Natural killer cell treated with Interleukin-12 subunit alpha and Interleukin-12 subunit beta and Interleukin-15 and Interleukin-18, amount 100 ng/mL, for 72 hours (primary cell): ENCODE measurements at regions not wholly inside any gene's neighbourhood (a gene's known extent, or its start where the extent isn't known, plus 50 kb on each side); places are given as distances from the start of the nearest gene placed in this dataset.
"Not testable (repeated sequence)": the region's sequence is repeated elsewhere in the genome, so short reads cannot be mapped to it uniquely, and the experiment has no call there.

Experiments
- ATAC-seq, 2 donors: fragments of 150-1000 bp; cut with Tn5 transposase in 1 of 2; sonication (Bioruptor Pico), chemical (Tn5 transposase) in 1 of 2; 2 replicates each; pipeline ENCODE4 v1.10.0; 2021
- DNase-seq: peaks from one replicate; pipeline ENCODE4 v3.0.0; 2022; ENCODE audit warnings: low spot score
- H3K27ac Mint-ChIP-seq, 2 donors: 1 replicate in 1 of 2; 2 replicates in 1 of 2; pipeline ENCODE4 v1.8.0; 2022; ENCODE audit warnings: mixed read lengths in 2 of 2, mild to moderate bottlenecking in 1 of 2, moderate library complexity in 1 of 2
- H3K27me3 Mint-ChIP-seq, 2 donors: 1 replicate in 1 of 2; 2 replicates in 1 of 2; pipeline ENCODE4 v1.8.0; 2022; ENCODE audit warnings: mixed read lengths in 2 of 2
- H3K36me3 Mint-ChIP-seq: one replicate; pipeline ENCODE4 v1.8.0; 2022; ENCODE audit warnings: mixed read lengths
- H3K4me1 Mint-ChIP-seq, 2 donors: 1 replicate in 1 of 2; 2 replicates in 1 of 2; pipeline ENCODE4 v1.8.0; 2022; ENCODE audit warnings: low read depth in 2 of 2, mixed read lengths in 2 of 2, mild to moderate bottlenecking in 1 of 2
- H3K4me3 Mint-ChIP-seq: one replicate; pipeline ENCODE4 v1.8.0; 2022; ENCODE audit warnings: mixed read lengths
- H3K9me3 Mint-ChIP-seq: 2 replicates; pipeline ENCODE4 v1.8.0; 2022; ENCODE audit warnings: mixed read lengths

DNA sequence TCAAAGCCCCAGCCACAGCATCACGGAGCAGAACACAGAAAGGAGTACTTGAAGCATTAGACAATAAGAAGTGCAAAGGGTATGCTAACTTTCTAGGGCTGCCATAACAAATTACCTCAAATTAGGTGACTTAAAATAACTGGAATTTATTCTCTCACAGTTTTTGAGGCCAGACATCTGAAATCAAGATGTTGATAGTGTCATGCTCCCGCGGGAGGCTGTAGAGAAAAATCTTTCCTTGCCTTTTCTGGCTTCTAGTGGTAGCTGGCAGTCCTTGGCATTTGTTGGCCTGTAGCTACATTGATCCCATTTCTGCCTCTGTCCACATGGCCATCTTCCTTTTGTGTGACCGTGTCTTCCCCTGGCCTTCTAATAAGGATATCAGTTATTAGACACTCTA lies 51.9 kb upstream of the SPDL1 start:
- H3K36me3 Mint-ChIP-seq = no peaks in the 10 kb centered on the region
- ATAC-seq (no peak), DNase-seq (no peak)
- no peak overlapping the region for H3K4me3 Mint-ChIP-seq
- no peak overlapping the region for H3K27ac Mint-ChIP-seq
- no peaks in the 10 kb centered on the region for H3K9me3 Mint-ChIP-seq
- H3K4me1 Mint-ChIP-seq = peaks cover 0 to 3% of the 10 kb centered on the region in 2 donors
- peaks cover 32 to 34% of the 10 kb centered on the region in 2 donors for H3K27me3 Mint-ChIP-seq

DNA sequence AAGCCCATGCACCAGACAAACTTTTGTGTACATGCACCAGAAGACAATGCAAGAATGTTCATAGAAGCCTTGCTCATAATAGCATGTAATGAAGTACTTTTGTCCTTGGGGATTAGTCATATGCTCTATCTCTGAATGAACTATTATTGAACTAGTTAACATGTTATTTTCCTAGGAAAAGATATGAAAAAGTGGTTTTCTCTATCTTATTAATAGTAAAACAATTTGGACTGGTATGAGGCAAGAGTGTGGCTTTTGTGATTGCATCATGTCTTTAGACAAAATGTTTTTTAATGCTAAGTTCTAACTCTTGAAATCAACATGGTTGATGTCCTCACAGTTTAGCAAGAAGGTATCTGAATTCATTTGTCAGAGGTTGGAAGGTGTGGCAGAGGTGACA lies 55.7 kb upstream of the SPDL1 start:
- Mint-ChIP-seq H3K4me3 (no peak overlapping the region), H3K36me3 (no peaks in the 10 kb centered on the region), H3K27me3 (peaks cover 33 to 44% of the 10 kb centered on the region in 2 donors), H3K9me3 (no peaks in the 10 kb centered on the region), H3K4me1 (peaks cover 0 to 3% of the 10 kb centered on the region in 2 donors), H3K27ac (no peak overlapping the region)
- no peak for ATAC-seq
- no peak for DNase-seq

DNA sequence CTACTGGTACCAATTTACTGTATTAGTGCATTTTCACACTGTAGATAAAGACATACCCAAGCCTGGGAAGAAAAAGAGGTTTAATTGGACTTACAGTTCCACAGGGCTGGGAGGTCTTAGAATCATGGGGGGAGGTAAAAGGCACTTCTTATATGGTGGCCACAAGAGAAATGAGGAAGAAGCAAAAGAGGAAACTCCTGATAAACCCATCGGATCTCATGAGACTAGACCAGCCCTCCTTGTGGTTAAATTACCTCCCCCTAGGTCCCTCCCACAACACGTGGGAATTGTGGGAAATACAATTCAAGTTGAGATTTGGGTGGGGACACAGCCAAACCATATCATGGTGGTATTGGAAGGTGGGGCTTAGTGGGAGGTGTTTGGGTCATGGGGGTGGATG lies 56.5 kb upstream of the SPDL1 start:
- Mint-ChIP-seq H3K27me3 (peaks cover 34 to 51% of the 10 kb centered on the region in 2 donors), H3K4me3 (no peak overlapping the region), H3K36me3 (no peaks in the 10 kb centered on the region), H3K4me1 (peaks cover 0 to 3% of the 10 kb centered on the region in 2 donors), H3K27ac (no peak overlapping the region), H3K9me3 (no peaks in the 10 kb centered on the region)
- no peak for DNase-seq
- no peak for ATAC-seq

DNA sequence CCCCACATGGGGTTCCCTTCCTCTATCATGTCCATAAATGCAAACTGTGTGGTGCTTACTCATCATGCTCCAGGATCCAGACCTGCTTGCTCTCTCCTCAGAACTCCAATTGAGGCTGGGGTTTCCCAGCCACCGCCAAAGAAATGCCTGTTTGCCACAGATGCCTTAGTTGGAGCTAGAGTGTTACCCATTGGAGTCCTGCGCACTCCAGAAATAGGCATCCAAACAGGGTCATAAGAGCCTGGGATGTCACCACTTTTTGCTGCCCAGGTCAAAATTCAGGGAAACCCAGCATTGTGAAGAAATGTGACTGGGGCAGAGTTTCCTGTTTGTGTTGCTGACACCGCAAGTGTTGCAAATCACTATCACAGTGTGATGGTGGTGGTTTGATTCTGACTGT lies 60.7 kb upstream of the SPDL1 start:
- DNase-seq = no peak
- peaks cover 31 to 52% of the 10 kb centered on the region in 2 donors for H3K27me3 Mint-ChIP-seq
- H3K9me3 Mint-ChIP-seq = peaks cover 7% of the 10 kb centered on the region

DNA sequence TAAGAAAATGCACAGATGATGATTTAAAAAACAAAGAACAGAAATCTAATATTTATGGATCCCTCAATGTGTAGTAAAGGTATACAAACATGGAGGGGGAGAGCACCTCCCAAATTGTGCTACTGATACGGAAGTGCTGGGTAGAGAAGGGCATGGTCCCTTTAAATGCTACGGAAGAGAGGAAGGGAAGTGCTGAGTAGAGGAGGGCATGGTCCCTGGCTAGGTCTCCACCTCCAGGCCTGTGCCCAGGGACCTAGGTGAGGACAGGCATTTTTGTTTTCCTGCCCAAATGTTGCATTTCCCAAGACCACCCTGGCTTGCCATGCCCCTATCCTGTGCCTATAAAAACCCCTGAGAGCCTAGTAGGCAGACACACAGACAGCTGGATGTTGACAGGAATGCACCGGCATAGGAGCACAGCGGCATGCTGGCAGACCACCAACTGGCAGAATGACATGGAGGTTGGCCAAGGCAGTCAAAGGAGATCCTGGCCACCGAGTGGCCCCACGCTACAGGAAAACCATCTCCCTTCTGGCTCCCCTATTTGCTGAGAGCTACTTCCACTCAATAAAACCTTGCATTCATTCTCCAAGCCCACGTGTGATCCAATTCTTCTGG lies 62.1 kb upstream of the SPDL1 start:
- ATAC-seq = no peak
- Mint-ChIP-seq H3K9me3 (peaks cover 8% of the 10 kb centered on the region), H3K27ac (no peak overlapping the region), H3K36me3 (peaks cover 8% of the 10 kb centered on the region), H3K4me1 (no peaks in the 10 kb centered on the region), H3K4me3 (no peak overlapping the region), H3K27me3 (peaks cover 21 to 45% of the 10 kb centered on the region in 2 donors)
- DNase-seq = no peak

More for the DNA sequence above, 60.7 kb upstream of the SPDL1 start:
- no peak for ATAC-seq
- Mint-ChIP-seq H3K27ac (no peak overlapping the region), H3K4me3 (no peak overlapping the region), H3K4me1 (peaks cover 0 to 3% of the 10 kb centered on the region in 2 donors), H3K36me3 (peaks cover 8% of the 10 kb centered on the region)

GRCh38 chr5:169519358-169519757 lies 64.2 kb upstream of the SPDL1 start:
- Mint-ChIP-seq H3K27me3 (peaks cover 22 to 36% of the 10 kb centered on the region in 2 donors), H3K36me3 (peaks cover 8% of the 10 kb centered on the region), H3K4me1 (no peaks in the 10 kb centered on the region), H3K27ac (no peak overlapping the region), H3K9me3 (peaks cover 8% of the 10 kb centered on the region), H3K4me3 (no peak overlapping the region)
- DNase-seq (no peak), ATAC-seq (no peak)

- H3K4me3 Mint-ChIP-seq, ATAC-seq, H3K9me3 Mint-ChIP-seq, H3K4me1 Mint-ChIP-seq, H3K36me3 Mint-ChIP-seq, DNase-seq, H3K27ac Mint-ChIP-seq: not testable (repeated sequence)
- peaks cover 21 to 32% of the 10 kb centered on the region in 2 donors for H3K27me3 Mint-ChIP-seq
These were observed 64.8 kb upstream of the SPDL1 start for GRCh38 chr5:169518779-169519178.

- no peaks in the 10 kb centered on the region for H3K9me3 Mint-ChIP-seq
- H3K27ac Mint-ChIP-seq = no peak overlapping the region
- H3K36me3 Mint-ChIP-seq = no peaks in the 10 kb centered on the region
- no peaks in the 10 kb centered on the region for H3K4me1 Mint-ChIP-seq
- ATAC-seq = no peak
- DNase-seq = no peak
- H3K27me3 Mint-ChIP-seq = peaks cover 12 to 21% of the 10 kb centered on the region in 2 donors
- H3K4me3 Mint-ChIP-seq = no peak overlapping the region
These were observed 71.2 kb upstream of the SPDL1 start for GRCh38 chr5:169512385-169512784.

DNA sequence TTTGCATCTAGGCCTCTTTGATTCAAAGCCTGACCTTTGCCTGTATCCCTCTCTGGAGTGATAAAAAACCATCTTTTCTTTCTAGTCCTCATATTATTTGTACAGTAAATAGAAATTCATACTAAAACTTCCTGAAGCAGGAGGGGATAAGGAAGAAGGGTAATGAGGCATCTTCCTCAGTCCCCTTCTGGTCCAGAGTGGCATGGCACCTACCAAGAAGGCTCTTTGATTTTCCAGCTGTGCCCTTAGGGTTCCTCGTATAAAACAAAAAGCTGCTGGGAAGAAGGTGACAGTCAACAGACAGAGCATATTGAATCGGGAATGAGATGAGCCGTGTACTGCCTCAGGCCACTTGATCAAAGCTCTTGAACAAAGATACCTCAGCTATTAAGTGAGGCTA lies 71.9 kb upstream of the SPDL1 start:
- no peaks in the 10 kb centered on the region for H3K36me3 Mint-ChIP-seq
- H3K27me3 Mint-ChIP-seq = peaks cover 14 to 24% of the 10 kb centered on the region in 2 donors
- DNase-seq = no peak
- no peaks in the 10 kb centered on the region for H3K9me3 Mint-ChIP-seq
- no peak overlapping the region for H3K27ac Mint-ChIP-seq
- ATAC-seq = no peak
- H3K4me1 Mint-ChIP-seq = no peaks in the 10 kb centered on the region
- H3K4me3 Mint-ChIP-seq = no peak overlapping the region

DNA sequence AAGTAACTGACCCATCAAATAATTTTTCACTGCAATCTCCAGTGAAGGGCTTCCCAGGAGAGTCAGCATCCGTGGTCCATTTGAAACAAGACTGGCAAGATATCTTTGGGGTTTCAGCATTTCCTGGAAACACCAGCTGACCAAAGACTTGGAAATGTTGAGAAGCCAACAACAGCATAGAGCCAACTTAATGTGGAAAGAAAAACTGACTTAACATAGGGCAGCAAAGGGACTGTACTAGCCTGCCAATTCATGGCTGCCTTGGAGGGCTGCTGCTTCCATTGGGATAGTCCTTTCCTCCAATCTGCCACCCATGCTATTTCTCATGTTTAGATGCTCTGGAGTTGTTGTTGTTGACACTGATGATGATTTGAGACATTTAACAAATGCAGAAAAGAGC lies 76.5 kb upstream of the SPDL1 start:
- H3K27me3 Mint-ChIP-seq = peaks cover 18 to 46% of the 10 kb centered on the region in 2 donors
- DNase-seq = no peak

DNA sequence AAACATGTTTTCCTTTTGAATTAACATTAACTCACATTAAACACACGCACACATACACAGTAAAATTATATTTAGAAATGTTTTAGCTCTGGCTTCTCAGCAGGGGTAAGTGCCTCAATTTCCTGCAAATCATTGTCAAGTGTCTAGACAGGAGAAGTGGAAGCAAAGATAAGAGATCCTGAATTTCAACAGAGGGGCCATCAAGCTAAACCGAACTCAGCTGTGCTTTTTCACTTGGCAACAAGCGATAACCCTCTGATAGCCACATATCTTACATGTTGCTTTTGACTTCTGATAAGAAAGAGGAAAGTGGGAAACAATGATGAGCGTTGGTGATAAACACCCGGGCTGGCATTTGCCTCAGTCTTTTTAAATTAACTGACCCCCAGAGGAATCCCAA lies 79.7 kb upstream of the SPDL1 start:
- no peak overlapping the region for H3K27ac Mint-ChIP-seq
- H3K4me1 Mint-ChIP-seq = no peaks in the 10 kb centered on the region
- no peaks in the 10 kb centered on the region for H3K9me3 Mint-ChIP-seq
- no peaks in the 10 kb centered on the region for H3K36me3 Mint-ChIP-seq
- DNase-seq = no peak
- H3K27me3 Mint-ChIP-seq = peaks cover 19 to 37% of the 10 kb centered on the region in 2 donors
- no peak overlapping the region for H3K4me3 Mint-ChIP-seq
- ATAC-seq = no peak

More for the DNA sequence above, 76.5 kb upstream of the SPDL1 start:
- H3K9me3 Mint-ChIP-seq = no peaks in the 10 kb centered on the region
- H3K27ac Mint-ChIP-seq = no peak overlapping the region
- no peak overlapping the region for H3K4me3 Mint-ChIP-seq
- H3K4me1 Mint-ChIP-seq = no peaks in the 10 kb centered on the region
- ATAC-seq = no peak
- H3K36me3 Mint-ChIP-seq = no peaks in the 10 kb centered on the region

DNA sequence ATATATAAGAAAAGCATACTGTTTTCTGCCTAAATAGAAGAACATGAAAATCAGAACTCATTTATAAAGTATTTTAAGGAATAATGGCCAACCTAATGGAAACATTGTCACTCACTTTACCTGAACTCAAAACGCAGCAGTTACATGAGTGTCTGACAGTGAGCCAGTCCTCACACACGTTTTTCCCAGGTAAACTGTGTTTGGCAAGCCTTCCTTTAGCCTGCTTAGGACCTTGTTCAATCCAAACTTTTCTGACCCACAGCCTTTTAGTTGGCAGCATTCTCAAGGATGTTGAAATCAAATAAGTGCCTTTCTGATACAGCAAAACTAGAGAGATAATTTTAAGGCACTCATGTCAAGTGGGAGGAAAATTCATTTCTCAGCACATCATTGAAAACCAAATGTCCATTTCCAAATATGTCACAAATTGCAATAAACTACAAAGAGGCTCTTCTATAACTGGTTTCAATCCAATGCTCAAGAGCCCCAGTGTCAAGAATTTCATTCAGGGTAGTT lies 83.5 kb upstream of the SPDL1 start:
- Mint-ChIP-seq H3K4me3 (no peak overlapping the region), H3K27me3 (peaks cover 16 to 29% of the 10 kb centered on the region in 2 donors), H3K36me3 (no peaks in the 10 kb centered on the region), H3K4me1 (no peaks in the 10 kb centered on the region), H3K27ac (no peak overlapping the region), H3K9me3 (no peaks in the 10 kb centered on the region)
- no peak for ATAC-seq
- DNase-seq = no peak

- no peaks in the 10 kb centered on the region for H3K36me3 Mint-ChIP-seq
- H3K4me1 Mint-ChIP-seq = no peaks in the 10 kb centered on the region
- H3K9me3 Mint-ChIP-seq = no peaks in the 10 kb centered on the region
- H3K4me3 Mint-ChIP-seq = no peak overlapping the region
- DNase-seq (no peak), ATAC-seq (no peak)
- no peak overlapping the region for H3K27ac Mint-ChIP-seq
- H3K27me3 Mint-ChIP-seq = peaks cover 11 to 19% of the 10 kb centered on the region in 2 donors
These were observed 86.7 kb upstream of the SPDL1 start for GRCh38 chr5:169496878-169497277.

GRCh38 chr5:169494941-169495548 lies 88.5 kb upstream of the SPDL1 start:
- no peaks in the 10 kb centered on the region for H3K9me3 Mint-ChIP-seq
- DNase-seq = no peak
- no peak overlapping the region for H3K4me3 Mint-ChIP-seq
- H3K4me1 Mint-ChIP-seq = no peaks in the 10 kb centered on the region
- no peak overlapping the region for H3K27ac Mint-ChIP-seq
- H3K36me3 Mint-ChIP-seq = no peaks in the 10 kb centered on the region
- ATAC-seq = no peak
- peaks cover 10 to 26% of the 10 kb centered on the region in 2 donors for H3K27me3 Mint-ChIP-seq
